CD1c-positive myeloid dendritic cell (primary cell): ENCODE measurements at regions not wholly inside any gene's neighbourhood (a gene's known extent, or its start where the extent isn't known, plus 50 kb on each side); places are given as distances from the start of the nearest gene placed in this dataset.

Experiments used
- DNase-seq: peaks from one replicate; pipeline ENCODE4 v3.0.0-alpha.2; 2016; ENCODE audit errors: extremely low spot score

GRCh38 chr2:142270291-142270690 lies 139.5 kb upstream of the LRP1B start:
- DNase-seq, result no peak

- no peak for DNase-seq
Measured at GRCh38 chr2:142259356-142259755, 128.5 kb upstream of the LRP1B start.

DNA sequence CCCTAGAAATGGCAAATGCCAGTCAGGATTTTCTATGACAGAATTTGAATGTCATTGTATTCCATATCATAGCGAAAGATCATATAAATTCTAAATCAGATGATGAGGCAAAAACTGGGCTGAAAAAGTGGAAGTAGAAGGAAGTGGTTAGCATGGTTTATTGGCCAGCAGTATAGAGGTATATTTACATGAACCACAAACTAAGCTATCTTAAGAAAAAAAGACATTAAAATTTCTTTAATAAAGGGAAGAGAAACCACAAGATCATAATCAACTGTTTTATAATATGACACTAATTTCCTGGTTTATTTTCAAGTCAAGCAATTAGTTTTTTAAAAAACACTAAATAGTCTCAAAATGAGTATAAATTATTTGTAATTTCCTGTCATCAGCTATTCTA lies 123.2 kb upstream of the LRP1B start:
- no peak for DNase-seq

DNA sequence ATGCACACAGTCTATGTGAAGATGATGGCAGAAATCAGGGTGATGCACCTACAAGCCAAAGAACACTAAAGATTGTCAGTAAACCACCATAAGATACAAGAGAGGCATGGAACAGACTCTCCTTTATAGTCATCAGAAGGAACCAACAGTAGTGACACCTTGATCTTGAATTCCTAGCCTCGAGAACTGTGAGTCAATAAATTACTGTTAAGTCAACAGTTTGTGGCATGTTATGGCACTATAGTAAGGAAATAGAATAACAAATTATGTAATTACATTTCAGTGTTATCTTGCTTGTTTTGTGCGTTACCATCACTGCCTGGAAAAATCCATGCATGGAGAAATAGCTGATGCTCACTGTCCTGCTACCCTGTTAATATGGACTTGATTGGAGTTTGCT lies 110.2 kb upstream of the LRP1B start:
- no peak for DNase-seq

DNA sequence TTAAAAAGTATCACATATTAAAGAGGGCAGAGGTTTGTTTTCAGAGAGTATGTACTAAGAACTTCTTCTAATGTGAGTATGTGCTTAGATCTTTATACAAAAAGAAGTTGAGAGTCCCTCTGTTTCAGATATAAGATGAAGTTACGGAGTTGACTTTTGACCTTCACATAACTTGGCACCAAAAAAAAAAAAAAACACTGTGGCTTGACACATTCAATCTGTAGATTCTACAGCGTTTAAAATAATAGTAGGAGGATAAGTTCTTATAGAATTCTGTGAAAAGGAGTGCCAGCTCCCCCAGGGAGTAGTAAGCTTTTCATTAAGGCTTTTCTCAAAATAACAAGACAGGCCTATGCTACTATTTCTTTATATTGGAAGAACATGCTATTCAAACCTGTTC lies 105.4 kb upstream of the LRP1B start:
- DNase-seq, result no peak

- DNase-seq, result no peak
Measured at GRCh38 chr2:142234741-142235140, 103.9 kb upstream of the LRP1B start.

DNA sequence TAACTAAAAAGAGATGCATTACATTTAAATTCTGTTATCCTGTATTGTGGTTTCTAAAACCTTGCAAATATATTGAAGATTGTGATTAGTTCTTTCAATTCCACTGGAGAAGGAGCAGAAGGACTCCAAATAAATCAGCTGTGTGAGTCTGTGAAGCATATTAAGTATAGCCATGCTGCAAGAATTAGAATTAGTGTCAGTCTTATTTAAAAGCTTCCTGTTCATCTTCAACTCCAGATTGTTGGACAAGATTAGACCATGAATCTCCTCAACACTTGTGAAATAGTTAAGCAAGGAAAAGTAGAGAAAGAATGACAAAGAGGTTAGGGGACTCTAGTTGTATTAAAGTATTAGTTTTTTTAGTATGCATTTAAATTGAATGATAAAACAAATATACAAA lies 92.5 kb upstream of the LRP1B start:
- DNase-seq, result no peak

- DNase-seq, result no peak
Measured at GRCh38 chr2:142222715-142223114, 91.9 kb upstream of the LRP1B start.

DNA sequence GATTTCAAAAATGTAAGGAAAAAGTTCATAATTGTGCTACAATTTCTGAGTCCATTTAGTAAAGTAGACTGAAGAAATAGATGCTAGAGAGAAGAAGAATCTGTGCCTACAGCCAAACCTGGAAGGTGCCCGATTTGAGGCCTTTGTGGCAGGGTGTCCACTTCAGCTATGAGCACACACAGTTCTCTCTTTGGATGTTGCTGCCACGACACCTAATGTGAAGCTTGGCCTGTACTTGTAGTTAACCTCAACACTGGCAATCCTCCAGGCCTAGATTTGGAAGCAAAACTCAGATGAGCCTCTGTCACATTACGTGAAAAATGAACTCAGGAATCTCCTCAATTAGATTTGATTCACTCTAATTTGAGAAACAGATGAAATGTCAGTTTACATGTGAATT lies 90.1 kb upstream of the LRP1B start:
- no peak for DNase-seq

GRCh38 chr2:142220239-142220638 lies 89.4 kb upstream of the LRP1B start:
- no peak for DNase-seq

GRCh38 chr2:142218471-142218870 lies 87.7 kb upstream of the LRP1B start:
- DNase-seq, result no peak

DNA sequence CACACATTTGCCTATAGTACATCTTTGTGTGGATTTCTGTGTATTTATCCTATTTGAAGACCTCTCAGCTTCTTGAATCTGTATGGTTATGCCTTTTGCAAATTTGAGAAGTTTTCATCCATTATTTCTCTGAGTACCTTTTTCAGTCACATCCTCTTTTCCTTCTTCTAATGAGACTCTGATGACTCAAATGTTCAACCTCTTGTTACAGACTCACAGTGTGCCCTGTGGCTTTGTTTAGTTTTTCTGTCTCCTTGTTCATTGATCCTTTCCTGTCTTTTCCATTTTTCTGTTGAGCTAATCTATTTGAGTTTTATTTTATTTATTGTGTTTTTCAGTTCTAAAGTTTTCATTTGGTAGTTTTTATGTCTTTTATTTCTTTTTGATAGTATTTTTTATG lies 87.0 kb upstream of the LRP1B start:
- DNase-seq, result no peak

GRCh38 chr2:142200062-142200461 lies 69.2 kb upstream of the LRP1B start:
- DNase-seq, result no peak

DNA sequence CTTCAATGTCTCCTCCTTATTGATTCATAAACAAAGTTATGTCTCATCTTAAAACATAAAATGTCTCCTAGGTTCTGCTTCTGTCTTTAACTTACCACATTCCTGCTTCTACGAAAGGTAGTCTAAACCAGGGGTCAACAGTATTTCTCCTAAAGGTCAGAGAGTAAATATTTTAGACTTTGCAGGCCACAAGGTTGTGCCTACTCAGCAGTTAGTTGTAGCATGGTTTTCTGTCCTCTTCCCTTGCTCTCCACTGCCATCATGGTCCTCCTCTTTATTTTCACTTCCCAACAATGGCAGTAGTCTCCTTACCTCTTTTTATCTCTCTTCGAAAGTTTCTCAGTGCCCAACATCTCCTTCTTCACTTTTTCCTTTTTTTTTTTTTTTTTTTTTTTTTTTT lies 68.3 kb upstream of the LRP1B start:
- DNase-seq, result no peak

- DNase-seq, result no peak
Measured at GRCh38 chr2:142190805-142191204, 60.0 kb upstream of the LRP1B start.

DNA sequence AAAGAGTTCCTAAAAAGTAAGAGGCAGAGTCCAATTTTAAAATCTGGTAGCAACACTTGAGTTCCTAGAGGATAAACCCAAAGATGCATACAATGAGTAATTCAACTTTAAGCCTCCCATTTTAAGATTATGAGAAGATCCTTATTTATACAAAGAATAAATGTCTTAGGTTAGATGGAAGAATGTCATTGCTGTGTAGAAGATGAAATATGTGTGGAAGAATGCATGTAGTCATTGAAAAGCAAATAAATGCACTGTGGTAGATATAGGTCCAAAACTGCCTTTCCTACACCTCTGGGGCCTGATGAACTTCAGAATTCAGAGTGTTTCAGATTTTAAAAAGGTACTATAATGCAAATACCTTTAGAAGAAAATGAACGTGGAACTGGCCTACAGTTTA lies 58.7 kb upstream of the LRP1B start:
- DNase-seq, result no peak

DNA sequence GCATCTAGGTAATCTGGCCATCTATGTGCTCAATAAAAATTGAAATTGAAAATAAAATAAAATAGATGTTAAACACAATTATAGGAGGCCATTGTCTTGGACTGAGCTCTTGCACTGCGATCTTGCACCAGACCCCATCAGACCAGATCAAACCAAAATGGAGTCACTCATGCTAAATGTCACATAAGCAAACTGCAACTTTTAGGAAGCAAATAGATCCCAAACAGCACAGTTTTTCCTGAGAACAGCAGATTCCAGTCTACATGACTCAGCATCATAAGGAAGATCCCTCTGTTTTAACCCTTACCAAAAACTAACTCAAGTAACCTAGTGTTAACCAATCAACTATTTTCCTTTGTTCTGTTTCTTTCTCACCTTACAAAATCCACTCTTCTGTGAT lies 57.7 kb upstream of the LRP1B start:
- no peak for DNase-seq

DNA sequence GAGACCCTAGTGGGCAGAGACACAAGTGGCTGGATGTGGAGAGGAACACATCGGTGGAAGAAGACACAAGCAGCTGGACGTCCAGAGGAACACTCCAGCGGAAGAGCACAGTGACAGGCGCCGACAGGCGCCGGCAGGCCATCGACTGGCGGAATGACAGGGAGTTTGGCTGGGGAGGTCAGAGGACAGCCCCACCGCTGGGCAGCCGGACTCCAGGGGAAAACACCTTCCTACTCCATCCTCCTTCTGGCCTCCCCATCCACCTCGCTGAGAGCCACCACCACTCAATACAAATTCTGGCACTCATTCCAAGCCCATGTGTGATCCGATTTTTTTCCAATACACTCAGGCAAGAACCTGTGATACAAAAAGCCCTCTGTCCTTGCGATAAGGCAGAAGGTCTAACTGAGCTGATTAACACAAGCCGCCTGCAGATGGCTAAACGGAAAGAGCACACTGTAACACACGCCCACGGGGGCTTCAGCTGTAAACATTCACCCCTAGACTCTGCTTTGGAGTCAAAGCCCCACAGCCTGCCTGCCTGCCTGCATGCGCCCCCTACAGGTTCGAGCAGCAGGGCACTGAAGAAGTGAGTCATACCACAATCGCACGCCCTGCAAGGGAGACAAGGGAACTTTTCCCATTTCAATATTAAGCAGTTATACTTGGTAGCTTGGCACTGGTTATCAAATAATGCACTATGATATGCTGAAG lies 50.2 kb upstream of the LRP1B start:
- no peak for DNase-seq
